Immature natural killer cell (primary cell): ENCODE measurements at regions not wholly inside any gene's neighbourhood (a gene's known extent, or its start where the extent isn't known, plus 50 kb on each side); places are given as distances from the start of the nearest gene placed in this dataset.

Experiments used
- DNase-seq, 3 donors: peaks; one replicate each; pipeline ENCODE4 v3.0.0; 2022; ENCODE audit warnings: mixed read lengths in 1 of 3
- H3K27ac Mint-ChIP-seq, 6 donors: one replicate each; pipeline ENCODE4 v1.8.0; 2020; ENCODE audit warnings: mixed read lengths in 6 of 6, mild to moderate bottlenecking in 5 of 6, inconsistent platforms in 4 of 6, moderate library complexity in 3 of 6
- H3K27me3 Mint-ChIP-seq, 3 donors: one replicate each; pipeline ENCODE4 v1.8.0; 2020 to 2021; ENCODE audit warnings: low read depth in 3 of 3, mild to moderate bottlenecking in 3 of 3, mixed read lengths in 3 of 3, moderate library complexity in 3 of 3, inconsistent platforms in 1 of 3
- H3K36me3 Mint-ChIP-seq, 3 donors: one replicate each; pipeline ENCODE4 v1.8.0; 2020; ENCODE audit warnings: mixed read lengths in 3 of 3, inconsistent platforms in 2 of 3, mild to moderate bottlenecking in 2 of 3
- H3K4me1 Mint-ChIP-seq, 2 donors: one replicate each; pipeline ENCODE4 v1.8.0; 2020; ENCODE audit warnings: inconsistent platforms in 2 of 2, mild to moderate bottlenecking in 2 of 2, mixed read lengths in 2 of 2, moderate library complexity in 1 of 2
- H3K4me3 Mint-ChIP-seq, 5 donors: one replicate each; pipeline ENCODE4 v1.8.0; 2020; ENCODE audit warnings: mild to moderate bottlenecking in 5 of 5, mixed read lengths in 5 of 5, inconsistent platforms in 3 of 5, moderate library complexity in 3 of 5
- H3K9me3 Mint-ChIP-seq, 6 donors: one replicate each; pipeline ENCODE4 v1.8.0; 2020; ENCODE audit warnings: mild to moderate bottlenecking in 6 of 6, mixed read lengths in 6 of 6, inconsistent platforms in 4 of 6, moderate library complexity in 3 of 6

GRCh38 chr13:30121666-30122065 is 185.7 kb downstream of the KATNAL1 start:
- peaks cover 36 to 54% of the 10 kb centered on the region in 2 donors for H3K4me1 Mint-ChIP-seq
- H3K27ac Mint-ChIP-seq: peak overlapping the region in 1 of 6 donors; percentile 24
- peak overlapping the region in 4 of 5 donors; percentile 18 to 63 (median 45) for H3K4me3 Mint-ChIP-seq
- no peaks in the 10 kb centered on the region for H3K9me3 Mint-ChIP-seq
- H3K36me3 Mint-ChIP-seq: no peaks in the 10 kb centered on the region
- peak in 2 of 3 donors; percentile 32 to 33 for DNase-seq
- H3K27me3 Mint-ChIP-seq: peaks cover 0 to 3% (median 0%) of the 10 kb centered on the region in 3 donors

GRCh38 chr13:30121244-30121643 is 186.1 kb downstream of the KATNAL1 start:
- H3K27ac Mint-ChIP-seq: no peak overlapping the region
- DNase-seq: no peak
- H3K36me3 Mint-ChIP-seq: no peaks in the 10 kb centered on the region
- peaks cover 0 to 3% (median 0%) of the 10 kb centered on the region in 3 donors for H3K27me3 Mint-ChIP-seq
- H3K4me1 Mint-ChIP-seq: peaks cover 36 to 54% of the 10 kb centered on the region in 2 donors
- peak overlapping the region in 4 of 5 donors; percentile 22 to 63 (median 45) for H3K4me3 Mint-ChIP-seq
- H3K9me3 Mint-ChIP-seq: no peaks in the 10 kb centered on the region

DNA sequence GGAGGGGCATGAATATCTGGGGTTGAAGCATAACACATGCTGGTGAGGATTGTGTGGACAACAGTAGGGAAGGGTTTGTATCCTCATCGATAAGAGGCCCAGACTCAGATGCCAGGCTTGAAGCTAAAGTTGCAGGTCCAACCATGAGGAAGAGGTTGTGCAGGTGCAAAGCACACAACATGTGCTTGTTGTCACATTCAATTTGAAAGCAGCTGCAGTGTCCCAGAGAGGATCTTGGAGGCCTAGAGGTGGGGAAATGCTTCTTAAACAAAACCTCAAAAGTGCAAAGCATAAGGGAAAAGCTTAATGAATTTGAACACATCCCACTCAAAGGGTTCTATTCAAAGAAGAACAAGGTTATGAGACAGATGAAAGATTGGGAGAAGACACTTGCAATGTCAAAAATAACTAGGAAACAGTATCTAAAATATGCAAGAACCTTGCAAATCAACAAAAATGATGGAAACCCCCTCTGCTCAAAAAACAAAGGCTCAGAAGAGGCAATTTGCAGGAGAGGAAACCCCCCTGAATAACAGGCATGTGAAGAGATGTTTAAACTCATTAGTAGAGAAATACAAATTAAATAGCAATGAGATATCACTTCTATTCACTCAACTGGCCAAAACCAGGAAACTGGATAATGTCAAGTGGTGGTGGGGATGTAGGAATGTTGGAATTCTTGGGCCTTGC is 187.1 kb downstream of the KATNAL1 start:
- Mint-ChIP-seq H3K9me3 (no peaks in the 10 kb centered on the region), H3K27me3 (peaks cover 0 to 3% (median 0%) of the 10 kb centered on the region in 3 donors), H3K4me3 (peak overlapping the region in 1 of 5 donors; percentile 49), H3K36me3 (no peaks in the 10 kb centered on the region), H3K27ac (no peak overlapping the region), H3K4me1 (peaks cover 37 to 55% of the 10 kb centered on the region in 2 donors)
- DNase-seq: no peak

DNA sequence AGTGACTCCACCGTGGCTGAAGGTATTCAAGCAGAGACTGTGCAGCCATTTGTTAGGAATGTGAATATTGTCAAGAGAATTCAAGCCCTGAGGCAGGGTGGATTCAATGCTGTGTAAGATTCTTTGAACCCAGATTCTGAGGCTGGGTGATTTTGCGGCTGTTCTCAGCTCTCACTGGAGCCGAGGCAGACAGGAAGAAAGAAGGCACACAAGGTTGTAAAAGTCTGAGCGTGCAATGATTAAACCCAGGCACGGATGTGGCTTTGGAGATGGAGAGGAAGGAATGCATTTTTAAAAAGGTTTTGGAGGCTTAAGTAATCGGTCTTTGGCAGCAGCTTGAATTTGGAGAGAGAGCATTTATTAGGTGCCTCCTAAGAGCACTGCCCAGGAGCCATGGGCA is 187.9 kb downstream of the KATNAL1 start:
- H3K4me3 Mint-ChIP-seq: peak overlapping the region in 4 of 5 donors; percentile 3 to 54 (median 48)
- DNase-seq: no peak
- no peaks in the 10 kb centered on the region for H3K9me3 Mint-ChIP-seq
- peaks cover 40 to 62% of the 10 kb centered on the region in 2 donors for H3K4me1 Mint-ChIP-seq
- H3K36me3 Mint-ChIP-seq: no peaks in the 10 kb centered on the region
- H3K27ac Mint-ChIP-seq: no peak overlapping the region
- H3K27me3 Mint-ChIP-seq: peaks cover 0 to 3% (median 3%) of the 10 kb centered on the region in 3 donors

- no peak for DNase-seq
- Mint-ChIP-seq H3K27me3 (peaks cover 0 to 5% (median 3%) of the 10 kb centered on the region in 3 donors), H3K4me1 (peaks cover 42 to 62% of the 10 kb centered on the region in 2 donors), H3K4me3 (no peak overlapping the region), H3K9me3 (no peaks in the 10 kb centered on the region), H3K27ac (no peak overlapping the region), H3K36me3 (no peaks in the 10 kb centered on the region)
Measured at GRCh38 chr13:30116379-30116778, 191.0 kb downstream of the KATNAL1 start.

GRCh38 chr13:30115257-30115600 is 192.1 kb downstream of the KATNAL1 start:
- H3K9me3 Mint-ChIP-seq: no peaks in the 10 kb centered on the region
- DNase-seq: no peak
- no peaks in the 10 kb centered on the region for H3K36me3 Mint-ChIP-seq
- peaks cover 0 to 5% (median 3%) of the 10 kb centered on the region in 3 donors for H3K27me3 Mint-ChIP-seq
- H3K4me1 Mint-ChIP-seq: peaks cover 36 to 51% of the 10 kb centered on the region in 2 donors
- peak overlapping the region in 4 of 6 donors; percentile 42 to 78 (median 76) for H3K27ac Mint-ChIP-seq
- H3K4me3 Mint-ChIP-seq: peak overlapping the region; percentile 76 to 84 (median 80)

DNA sequence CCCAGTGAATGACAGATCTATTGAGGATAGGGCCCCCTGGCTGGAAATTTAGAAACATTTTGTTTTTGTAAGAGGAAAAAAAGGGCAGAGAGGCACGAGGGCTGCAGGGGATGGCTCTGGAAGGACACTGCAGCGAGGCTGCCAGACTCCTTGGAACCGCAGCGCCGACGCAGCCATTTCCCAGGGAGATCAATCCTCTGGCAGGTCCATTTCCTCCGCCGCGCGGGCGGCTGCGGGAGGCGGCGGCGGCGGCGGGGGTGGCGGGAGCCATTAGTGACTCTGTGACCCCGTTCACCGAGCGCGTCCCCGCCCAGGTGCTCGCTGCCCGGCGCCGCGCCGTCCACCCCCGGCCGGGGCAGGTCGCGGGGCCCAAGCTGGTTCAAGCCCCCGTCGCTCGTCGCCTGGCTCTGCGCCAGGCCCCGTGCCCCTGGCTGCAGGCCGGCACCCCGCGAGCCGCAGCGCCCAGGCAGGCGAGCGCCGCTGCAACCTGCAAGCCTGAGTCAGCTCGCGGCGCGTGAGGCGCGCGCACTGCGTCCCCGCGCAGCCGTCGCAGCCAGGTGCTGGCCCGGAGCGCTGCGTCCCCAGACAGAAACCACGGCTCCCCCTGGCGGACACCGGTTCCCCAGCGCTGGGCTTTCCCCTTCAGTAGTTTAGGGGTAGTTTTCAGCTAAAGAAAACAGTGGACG is 192.6 kb downstream of the KATNAL1 start:
- DNase-seq: peak; percentile 85 to 88 (median 86)
- peaks cover under 1 to 5% (median 3%) of the 10 kb centered on the region in 3 donors for H3K27me3 Mint-ChIP-seq
- no peaks in the 10 kb centered on the region for H3K36me3 Mint-ChIP-seq
- H3K4me3 Mint-ChIP-seq: peak overlapping the region; percentile 76 to 88 (median 86)
- H3K4me1 Mint-ChIP-seq: peaks cover 31 to 46% of the 10 kb centered on the region in 2 donors
- H3K27ac Mint-ChIP-seq: peak overlapping the region in 5 of 6 donors; percentile 43 to 78 (median 75)
- no peaks in the 10 kb centered on the region for H3K9me3 Mint-ChIP-seq

GRCh38 chr13:30113983-30114570 is 193.3 kb downstream of the KATNAL1 start:
- peak overlapping the region in 3 of 6 donors; percentile 43 to 51 (median 44) for H3K27ac Mint-ChIP-seq
- no peak for DNase-seq
- peaks cover 24 to 40% of the 10 kb centered on the region in 2 donors for H3K4me1 Mint-ChIP-seq
- peak overlapping the region; percentile 76 to 88 (median 86) for H3K4me3 Mint-ChIP-seq
- H3K9me3 Mint-ChIP-seq: no peaks in the 10 kb centered on the region
- H3K36me3 Mint-ChIP-seq: no peaks in the 10 kb centered on the region
- peaks cover 2 to 5% (median 5%) of the 10 kb centered on the region in 3 donors for H3K27me3 Mint-ChIP-seq

- Mint-ChIP-seq H3K27me3 (peaks cover 2 to 5% (median 5%) of the 10 kb centered on the region in 3 donors), H3K9me3 (no peaks in the 10 kb centered on the region), H3K4me1 (peaks cover 23 to 37% of the 10 kb centered on the region in 2 donors), H3K36me3 (no peaks in the 10 kb centered on the region), H3K4me3 (peak overlapping the region; percentile 26 to 87 (median 76)), H3K27ac (peak overlapping the region in 2 of 6 donors; percentile 40 to 44)
- no peak for DNase-seq
Measured at GRCh38 chr13:30113551-30113950, 193.8 kb downstream of the KATNAL1 start.

GRCh38 chr13:30112602-30113435 is 194.5 kb downstream of the KATNAL1 start:
- Mint-ChIP-seq H3K4me1 (peaks cover 20 to 32% of the 10 kb centered on the region in 2 donors), H3K27me3 (peaks cover 2 to 5% (median 3%) of the 10 kb centered on the region in 3 donors), H3K9me3 (no peaks in the 10 kb centered on the region), H3K36me3 (no peaks in the 10 kb centered on the region), H3K4me3 (peak overlapping the region; percentile 33 to 84 (median 65)), H3K27ac (peak overlapping the region in 1 of 6 donors; percentile 44)
- peak; percentile 60 to 72 (median 60) for DNase-seq

- Mint-ChIP-seq H3K4me1 (peaks cover 20 to 32% of the 10 kb centered on the region in 2 donors), H3K36me3 (no peaks in the 10 kb centered on the region), H3K27me3 (peaks cover 2 to 8% (median 3%) of the 10 kb centered on the region in 3 donors), H3K4me3 (no peak overlapping the region), H3K27ac (no peak overlapping the region), H3K9me3 (no peaks in the 10 kb centered on the region)
- no peak for DNase-seq
Measured at GRCh38 chr13:30111810-30112209, 195.5 kb downstream of the KATNAL1 start.

- Mint-ChIP-seq H3K27me3 (peaks cover 2 to 8% (median 3%) of the 10 kb centered on the region in 3 donors), H3K36me3 (no peaks in the 10 kb centered on the region), H3K4me3 (no peak overlapping the region), H3K4me1 (peaks cover 20 to 32% of the 10 kb centered on the region in 2 donors), H3K27ac (no peak overlapping the region), H3K9me3 (no peaks in the 10 kb centered on the region)
- no peak for DNase-seq
Measured at GRCh38 chr13:30110301-30111070, 196.9 kb downstream of the KATNAL1 start.
